PC-9 (cell line): ENCODE measurements at regions not wholly inside any gene's neighbourhood (a gene's known extent, or its start where the extent isn't known, plus 50 kb on each side); places are given as distances from the start of the nearest gene placed in this dataset.
A peak's percentile ranks its signal among the peaks of the same experiment; 100 is the strongest.

ENCODE experiments used
- BruUV-seq: library from RNA; stranded (reverse); fragments of 400-500 nt; replicated peaks from 2 replicates; lab custom pipeline; 2021; lab: Mats Ljungman, UMichigan
- CTCF ChIA-PET: fragments of 300-600 bp; sonication (Branson Sonifier 250); formaldehyde crosslinking; loops from one replicate; lab custom pipeline; 2022; ENCODE audit warnings: antibody characterized with exemption; lab: Charles Lee
- POLR2A ChIA-PET: fragments of 300-600 bp; sonication (Branson Sonifier 250); formaldehyde crosslinking; loops from one replicate; lab custom pipeline; 2022; ENCODE audit warnings: antibody characterized with exemption; ENCODE audit not compliant: unreplicated experiment; lab: Charles Lee
- DNase-seq, 2 experiments: peaks; one replicate each; pipeline versions ENCODE4 v3.0.0 to v3.0.0-alpha.2; 2015 to 2022; ENCODE audit warnings: mixed read lengths in 1 of 2
- H2AFZ ChIP-seq: fragments of 200-600 bp; sonication (generic); 2 replicates; pipeline ENCODE4 v1.8.1; 2017; ENCODE audit warnings: antibody characterized with exemption
- H3F3A ChIP-seq: fragments of 200-600 bp; sonication (generic); 2 replicates; pipeline ENCODE4 v1.8.1; 2017; ENCODE audit warnings: antibody characterized with exemption, mild to moderate bottlenecking, low read depth; ENCODE audit not compliant: insufficient read depth
- H3K27ac ChIP-seq: fragments of 200-600 bp; sonication (generic); 2 replicates; pipeline ENCODE4 v1.6.1; 2016; ENCODE audit warnings: mixed run types
- H3K27me3 ChIP-seq: fragments of 200-600 bp; sonication (generic); 2 replicates; pipeline ENCODE4 v1.6.1; 2016; ENCODE audit warnings: low read depth, mixed run types; ENCODE audit not compliant: insufficient read depth
- H3K36me3 ChIP-seq: fragments of 200-600 bp; sonication (generic); 2 replicates; pipeline ENCODE4 v1.6.1; 2016; ENCODE audit warnings: low read depth, mixed run types
- H3K4me1 ChIP-seq: fragments of 200-600 bp; sonication (generic); replicated peaks from 2 replicates; pipeline ENCODE4 v1.6.1; 2016; ENCODE audit warnings: mixed run types; ENCODE audit not compliant: insufficient read depth
- H3K4me2 ChIP-seq: fragments of 200-600 bp; sonication (generic); 2 replicates; pipeline ENCODE4 v1.6.1; 2017; ENCODE audit warnings: mixed run types
- H3K4me3 ChIP-seq: fragments of 200-600 bp; sonication (generic); 2 replicates; pipeline ENCODE4 v1.6.1; 2016; ENCODE audit warnings: mixed run types
- H3K79me2 ChIP-seq: fragments of 200-600 bp; sonication (generic); 2 replicates; pipeline ENCODE4 v1.6.1; 2017; ENCODE audit warnings: low read depth, mixed run types
- H3K9me2 ChIP-seq: fragments of 200-600 bp; sonication (generic); 2 replicates; pipeline ENCODE4 v1.8.1; 2017; ENCODE audit warnings: mild to moderate bottlenecking; ENCODE audit not compliant: insufficient read depth
- H3K9me3 ChIP-seq: fragments of 200-600 bp; sonication (generic); 2 replicates; pipeline ENCODE4 v1.8.1; 2016; ENCODE audit warnings: low read depth; ENCODE audit not compliant: insufficient read depth
- H4K20me1 ChIP-seq: fragments of 200-600 bp; sonication (generic); 2 replicates; pipeline ENCODE4 v1.8.1; 2017; ENCODE audit not compliant: insufficient read depth
- EZH2 ChIP-seq: fragments of 200-600 bp; sonication (generic); IDR thresholded peaks from 2 replicates; pipeline ENCODE4 v1.8.0; 2017; ENCODE audit warnings: antibody characterized with exemption, low read depth
- intact Hi-C: fragments of 100-400 bp; cut with micrococcal nuclease; formaldehyde crosslinking; loops from one replicate; pipeline ENCODE4 v1.10.0; 2022; ENCODE audit not compliant: unreplicated experiment
- TF ChIP-seq, protein P1 (sequence below): fragments of 200-600 bp; sonication (generic); conservative IDR thresholded peaks from 2 replicates; pipeline ENCODE4 v1.6.1; 2017; ENCODE audit warnings: mixed run types, antibody characterized with exemption, mild to moderate bottlenecking, moderate library complexity

DNA sequence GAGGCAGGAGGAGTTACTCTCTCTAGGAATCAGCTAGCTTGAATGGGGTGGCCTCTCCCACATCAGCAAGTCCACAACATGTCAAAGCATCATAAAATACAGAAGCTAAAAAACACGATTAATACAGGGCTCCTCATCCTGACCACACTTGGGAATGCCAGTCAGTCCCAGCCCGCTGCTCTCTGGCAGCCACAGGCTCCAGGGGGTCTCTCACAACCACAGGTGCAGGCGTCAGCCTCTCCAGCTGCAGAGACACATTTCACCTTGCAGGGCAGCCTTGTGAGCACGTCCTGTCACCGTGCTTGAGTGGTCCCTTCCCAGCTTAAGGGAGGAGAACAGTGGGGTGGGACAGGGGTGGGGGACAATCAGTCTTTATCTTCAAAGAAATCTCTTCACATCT is 137.4 kb upstream of the SH3BP4 start:
- intact Hi-C loops, result no loop called here
- DNase-seq, result peak in 1 of 2 experiments; percentile 26

DNA sequence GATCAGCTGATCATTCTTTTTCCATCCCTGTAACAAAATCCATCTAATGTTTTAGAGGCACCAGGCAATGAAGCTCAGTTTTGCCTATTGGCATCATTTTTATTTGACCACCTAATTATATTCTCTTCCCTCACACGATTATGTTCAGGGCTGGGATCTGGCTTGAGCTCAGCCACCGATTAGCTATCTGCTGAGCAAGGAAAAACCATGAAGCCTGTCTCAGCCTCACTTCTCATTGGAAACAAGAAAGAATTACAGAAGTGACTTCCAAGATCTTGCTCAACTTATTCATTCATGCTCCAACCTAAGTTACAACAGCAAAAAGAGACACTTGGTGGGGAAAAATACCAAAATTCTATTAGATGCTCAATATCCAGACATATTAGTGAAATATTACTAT is 139.0 kb upstream of the SH3BP4 start:
- POLR2A ChIA-PET, result no interaction called here
- Histone ChIP-seq H3K4me1 (no peaks in the 10 kb centered on the region), H3K36me3 (no peaks in the 10 kb centered on the region), H3F3A (no peaks in the 10 kb centered on the region), H3K4me2 (no peak overlapping the region), H3K79me2 (no peaks in the 10 kb centered on the region), H3K27me3 (no peaks in the 10 kb centered on the region), H2AFZ (no peak overlapping the region), H3K9me2 (no peaks in the 10 kb centered on the region), H3K4me3 (no peak overlapping the region), H3K9me3 (no peaks in the 10 kb centered on the region), H4K20me1 (no peaks in the 10 kb centered on the region), H3K27ac (no peak overlapping the region)
- intact Hi-C loops, result no loop called here
- peak in 1 of 2 experiments; percentile 25 for DNase-seq
- CTCF ChIA-PET, result no interaction called here
- TF ChIP-seq, protein P1, sequence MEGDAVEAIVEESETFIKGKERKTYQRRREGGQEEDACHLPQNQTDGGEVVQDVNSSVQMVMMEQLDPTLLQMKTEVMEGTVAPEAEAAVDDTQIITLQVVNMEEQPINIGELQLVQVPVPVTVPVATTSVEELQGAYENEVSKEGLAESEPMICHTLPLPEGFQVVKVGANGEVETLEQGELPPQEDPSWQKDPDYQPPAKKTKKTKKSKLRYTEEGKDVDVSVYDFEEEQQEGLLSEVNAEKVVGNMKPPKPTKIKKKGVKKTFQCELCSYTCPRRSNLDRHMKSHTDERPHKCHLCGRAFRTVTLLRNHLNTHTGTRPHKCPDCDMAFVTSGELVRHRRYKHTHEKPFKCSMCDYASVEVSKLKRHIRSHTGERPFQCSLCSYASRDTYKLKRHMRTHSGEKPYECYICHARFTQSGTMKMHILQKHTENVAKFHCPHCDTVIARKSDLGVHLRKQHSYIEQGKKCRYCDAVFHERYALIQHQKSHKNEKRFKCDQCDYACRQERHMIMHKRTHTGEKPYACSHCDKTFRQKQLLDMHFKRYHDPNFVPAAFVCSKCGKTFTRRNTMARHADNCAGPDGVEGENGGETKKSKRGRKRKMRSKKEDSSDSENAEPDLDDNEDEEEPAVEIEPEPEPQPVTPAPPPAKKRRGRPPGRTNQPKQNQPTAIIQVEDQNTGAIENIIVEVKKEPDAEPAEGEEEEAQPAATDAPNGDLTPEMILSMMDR, result no peak
- TF ChIP-seq EZH2, result no peak
- no TSS peak for BruUV-seq

More for the DNA sequence above, 137.4 kb upstream of the SH3BP4 start:
- Histone ChIP-seq H4K20me1 (no peaks in the 10 kb centered on the region), H3K4me3 (no peak overlapping the region), H3K79me2 (no peaks in the 10 kb centered on the region), H3K9me2 (no peaks in the 10 kb centered on the region), H3K4me2 (no peak overlapping the region), H2AFZ (no peak overlapping the region), H3K4me1 (no peaks in the 10 kb centered on the region), H3K27me3 (no peaks in the 10 kb centered on the region), H3F3A (no peaks in the 10 kb centered on the region), H3K9me3 (no peaks in the 10 kb centered on the region), H3K27ac (no peak overlapping the region), H3K36me3 (no peaks in the 10 kb centered on the region)
- POLR2A ChIA-PET, result no interaction called here
- TF ChIP-seq EZH2, result no peak
- TF ChIP-seq, protein P1, result no peak
- CTCF ChIA-PET, result no interaction called here
- BruUV-seq, result no TSS peak

DNA sequence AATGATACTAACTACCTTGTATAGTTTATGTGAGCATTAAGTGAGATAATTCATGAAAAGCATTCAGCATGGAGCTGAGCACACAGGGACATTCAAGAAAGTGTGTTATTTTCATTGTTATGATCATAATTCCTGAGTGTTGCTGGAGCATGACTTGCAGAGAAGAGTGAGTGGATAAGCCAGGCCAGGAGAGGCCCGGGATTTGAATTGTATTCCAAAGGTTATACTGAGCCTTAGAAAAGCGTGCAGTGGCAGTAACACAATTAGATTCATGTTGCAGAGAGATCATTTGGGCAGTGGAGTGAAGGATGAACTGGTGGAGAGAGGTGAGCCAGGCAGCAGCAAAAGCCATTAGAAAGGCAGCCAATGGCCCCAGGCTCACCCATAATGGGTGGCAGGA is 142.9 kb upstream of the SH3BP4 start:
- H4K20me1 ChIP-seq, result no peaks in the 10 kb centered on the region
- H3K4me1 ChIP-seq, result no peaks in the 10 kb centered on the region
- no peaks in the 10 kb centered on the region for H3K79me2 ChIP-seq
- ChIA-PET POLR2A (no interaction called here), CTCF (no interaction called here)
- no peak overlapping the region for H3K4me3 ChIP-seq
- H3F3A ChIP-seq, result peaks cover 4% of the 10 kb centered on the region; the same call in 1 of the 2 replicates
- H3K9me2 ChIP-seq, result 0 out of 2 replicates have a peak, but pooled peaks cover 4% of the 10 kb centered on the region
- intact Hi-C loops, result no loop called here
- H3K9me3 ChIP-seq, result no peaks in the 10 kb centered on the region
- TF ChIP-seq, protein P1, result no peak
- no peak for TF ChIP-seq EZH2
- H3K36me3 ChIP-seq, result no peaks in the 10 kb centered on the region
- no peak overlapping the region for H3K27ac ChIP-seq
- no peaks in the 10 kb centered on the region for H3K27me3 ChIP-seq
- no TSS peak for BruUV-seq
- no peak overlapping the region for H2AFZ ChIP-seq
- H3K4me2 ChIP-seq, result no peak overlapping the region
- no peak for DNase-seq
